ENCODE measurements at regions not wholly inside any gene's neighbourhood (a gene's known extent, or its start where the extent isn't known, plus 50 kb on each side); places are given as distances from the start of the nearest gene placed in this dataset.

DNA sequence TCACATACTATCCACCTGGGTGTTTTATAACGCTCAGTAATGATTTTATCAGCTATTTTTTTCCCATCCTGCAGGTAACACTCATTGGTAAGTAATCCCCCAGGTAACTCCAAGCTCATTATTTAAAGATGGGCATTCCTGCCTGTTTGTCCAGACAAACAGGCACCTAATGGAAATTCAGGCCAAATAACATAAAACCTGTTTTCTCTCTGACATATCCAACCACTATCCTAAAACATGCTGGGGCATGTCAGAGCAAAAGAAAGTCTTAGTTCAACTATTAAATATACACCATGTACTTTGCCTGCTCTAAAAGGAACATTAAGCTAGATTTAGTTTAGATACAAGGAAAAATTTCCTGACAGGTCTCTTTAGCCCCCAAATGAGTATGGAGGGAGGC, 987.7 kb downstream of the TTLL7 start:
- no peak overlapping the region for H2BK120ac ChIP-seq (ENCODE audit: low read depth, low read length)
- no peak overlapping the region for H3K4me2 ChIP-seq (ENCODE audit: low read depth, low read length)
- H4K5ac ChIP-seq (ENCODE audit: low read depth, low read length) = no peak overlapping the region
- no peak overlapping the region for H2BK15ac ChIP-seq (ENCODE audit: low read depth, low read length)
- H3K4ac ChIP-seq (ENCODE audit: low read depth, low read length) = no peak overlapping the region
- H3K23ac ChIP-seq (ENCODE audit: low read depth, low read length) = no peak overlapping the region
- ATAC-seq (ENCODE audit: low read depth) (no peak), DNase-seq (no peak)
- no peak overlapping the region for H3K56ac ChIP-seq (ENCODE audit: extremely low read depth, insufficient read depth, low read length)
- BruUV-seq (replicated peaks) = no TSS peak
- no peaks in the 10 kb centered on the region for H4K20me1 ChIP-seq (ENCODE audit: insufficient read depth, low read length)
- H2BK5ac ChIP-seq (ENCODE audit: low read depth, low read length, poor library complexity, severe bottlenecking) = no peak overlapping the region
- H3K14ac ChIP-seq (replicated peaks; ENCODE audit: low read depth, low read length) = no peak overlapping the region
- dilution Hi-C loops (cut with HindIII; ENCODE audit: low sequenced_read_pairs, unreplicated experiment) (no loop called here), intact Hi-C loops (cut with micrococcal nuclease) (no loop called here), in situ Hi-C loops (cut with MboI; ENCODE audit: low sequenced_read_pairs) (no loop called here)
- H3K4me1 ChIP-seq (ENCODE audit: control insufficient read depth, insufficient read depth, low read length) = no peaks in the 10 kb centered on the region
- H3K18ac ChIP-seq (ENCODE audit: low read depth, low read length) = no peak overlapping the region
- H2AK9ac ChIP-seq (replicated peaks; ENCODE audit: low read depth, low read length, poor library complexity) = no peak overlapping the region
- peaks cover 5% of the 10 kb centered on the region; the same call in 1 of the 2 replicates for H3K9me3 ChIP-seq (ENCODE audit: control insufficient read depth, insufficient read depth, low read length)
- H3K27ac ChIP-seq (ENCODE audit: insufficient read depth, low read length) = no peak overlapping the region
- H2AK5ac ChIP-seq (ENCODE audit: low read depth, low read length) = no peak overlapping the region
- no peak overlapping the region for H2AFZ ChIP-seq (replicated peaks; ENCODE audit: low read length, poor library complexity)
- H3K36me3 ChIP-seq (ENCODE audit: control insufficient read depth, insufficient read depth, low read length) = no peaks in the 10 kb centered on the region
- H3K79me1 ChIP-seq (ENCODE audit: low read depth in 1 of 2, low read length in 2 of 2) = no peaks in the 10 kb centered on the region
- no peak overlapping the region for H2BK20ac ChIP-seq (ENCODE audit: low read depth, low read length)
- H4K91ac ChIP-seq (ENCODE audit: insufficient read depth, low read depth, low read length) = no peak overlapping the region
- CTCF ChIA-PET = no interaction called here
- H3K4me3 ChIP-seq (ENCODE audit: insufficient read depth, low read depth, low read length) = no peak overlapping the region
- WGBS, 2 experiments (ENCODE audit: extremely low coverage in 2 of 2, insufficient read length in 1 of 2) = no CpG with 5 or more reads among the region's 1 CpG
- H3K9me1 ChIP-seq (ENCODE audit: insufficient read depth, low read length) = no peaks in the 10 kb centered on the region
- TF ChIP-seq CEBPB (IDR thresholded peaks at IDR 0.05; ENCODE audit: low read depth, low read length) = no peak
- no peak for TF ChIP-seq FOS (IDR thresholded peaks at IDR 0.05; ENCODE audit: low read depth, low read length)
- TF ChIP-seq CHD1 (IDR thresholded peaks at IDR 0.05; ENCODE audit: low read depth, low read length) = no peak
- no peak for TF ChIP-seq RFX5 (IDR thresholded peaks at IDR 0.05; ENCODE audit: low read depth, low read length)
- TF ChIP-seq RAD21 (IDR thresholded peaks at IDR 0.05; ENCODE audit: low read length) = no peak
- TF ChIP-seq NFE2L2 (IDR thresholded peaks at IDR 0.05; ENCODE audit: low read depth, low read length) = no peak
- TF ChIP-seq MXI1 (IDR thresholded peaks at IDR 0.05; ENCODE audit: borderline replicate concordance, low read depth, low read length) = no peak
- no peak for TF ChIP-seq MAFK (IDR thresholded peaks at IDR 0.05; ENCODE audit: low read depth, low read length)
- TF ChIP-seq SMC3 (IDR thresholded peaks at IDR 0.05; ENCODE audit: low read depth, low read length) = no peak
- TF ChIP-seq BHLHE40 (IDR thresholded peaks at IDR 0.05; ENCODE audit: low read depth, low read length) = no peak
- H3K9ac ChIP-seq (ENCODE audit: low read depth, low read length) = no peak overlapping the region
- no peaks in the 10 kb centered on the region for H3K27me3 ChIP-seq (ENCODE audit: control insufficient read depth, insufficient read depth, low read length)
- POLR2A ChIA-PET (ENCODE audit: unreplicated experiment) = no interaction called here
- H4K8ac ChIP-seq (ENCODE audit: low read depth in 2 of 2, low read length in 2 of 2) = no peak overlapping the region
